Dermis blood vessel endothelial cell (primary cell): ENCODE measurements at regions not wholly inside any gene's neighbourhood (a gene's known extent, or its start where the extent isn't known, plus 50 kb on each side); places are given as distances from the start of the nearest gene placed in this dataset.
"Not testable (repeated sequence)": the region's sequence is repeated elsewhere in the genome, so short reads cannot be mapped to it uniquely, and the experiment has no call there.

Source experiments
- DNase-seq: peaks from one replicate; pipeline ENCODE4 v3.0.0; 2010

- DNase-seq, result no peak
Observed at GRCh38 chr22:22810471-22810870, 77.1 kb upstream of the IGLL5 start.

- DNase-seq, result no peak
Observed at GRCh38 chr22:22811016-22812009, 76.3 kb upstream of the IGLL5 start.

GRCh38 chr22:22812031-22812905 lies 75.3 kb upstream of the IGLL5 start:
- no peak for DNase-seq

GRCh38 chr22:22813126-22814075 lies 74.2 kb upstream of the IGLL5 start:
- no peak for DNase-seq

- DNase-seq, result no peak
Observed at GRCh38 chr22:22814666-22815396, 72.8 kb upstream of the IGLL5 start.

GRCh38 chr22:22815397-22816170 lies 72.0 kb upstream of the IGLL5 start:
- DNase-seq, result no peak

- DNase-seq, result no peak
Observed at GRCh38 chr22:22816171-22816514, 71.5 kb upstream of the IGLL5 start.

- no peak for DNase-seq
Observed at GRCh38 chr22:22816766-22817410, 70.7 kb upstream of the IGLL5 start.

GRCh38 chr22:22817468-22818201 lies 70.0 kb upstream of the IGLL5 start:
- no peak for DNase-seq

GRCh38 chr22:22818202-22818538 lies 69.4 kb upstream of the IGLL5 start:
- DNase-seq, result no peak

- DNase-seq, result no peak
Observed at GRCh38 chr22:22818861-22819855, 68.5 kb upstream of the IGLL5 start.

- no peak for DNase-seq
Observed at GRCh38 chr22:22820076-22820475, 67.5 kb upstream of the IGLL5 start.

- no peak for DNase-seq
Observed at GRCh38 chr22:22820626-22821025, 67.0 kb upstream of the IGLL5 start.

GRCh38 chr22:22821340-22821739 lies 66.3 kb upstream of the IGLL5 start:
- no peak for DNase-seq

GRCh38 chr22:22822106-22822505 lies 65.5 kb upstream of the IGLL5 start:
- no peak for DNase-seq

GRCh38 chr22:22822553-22822952 lies 65.1 kb upstream of the IGLL5 start:
- not testable (repeated sequence) for DNase-seq

- peak; percentile 4 for DNase-seq
Observed at GRCh38 chr22:22823131-22823810, 64.3 kb upstream of the IGLL5 start.
